Stimulated activated CD4-positive, alpha-beta T cell treated with anti-CD3 and anti-CD28 coated beads, Interleukin-12 subunit alpha, Interleukin-12 subunit beta, amount 100 ng/mL, for 48 hours (primary cell): ENCODE measurements at regions not wholly inside any gene's neighbourhood (a gene's known extent, or its start where the extent isn't known, plus 50 kb on each side); places are given as distances from the start of the nearest gene placed in this dataset.
"Not testable (repeated sequence)": the region's sequence is repeated elsewhere in the genome, so short reads cannot be mapped to it uniquely, and the experiment has no call there.

Source experiments
- DNase-seq, 3 donors: peaks; one replicate each; pipeline ENCODE4 v3.0.0-alpha.2; 2020; ENCODE audit warnings: low read depth in 2 of 3, low spot score in 1 of 3

DNA sequence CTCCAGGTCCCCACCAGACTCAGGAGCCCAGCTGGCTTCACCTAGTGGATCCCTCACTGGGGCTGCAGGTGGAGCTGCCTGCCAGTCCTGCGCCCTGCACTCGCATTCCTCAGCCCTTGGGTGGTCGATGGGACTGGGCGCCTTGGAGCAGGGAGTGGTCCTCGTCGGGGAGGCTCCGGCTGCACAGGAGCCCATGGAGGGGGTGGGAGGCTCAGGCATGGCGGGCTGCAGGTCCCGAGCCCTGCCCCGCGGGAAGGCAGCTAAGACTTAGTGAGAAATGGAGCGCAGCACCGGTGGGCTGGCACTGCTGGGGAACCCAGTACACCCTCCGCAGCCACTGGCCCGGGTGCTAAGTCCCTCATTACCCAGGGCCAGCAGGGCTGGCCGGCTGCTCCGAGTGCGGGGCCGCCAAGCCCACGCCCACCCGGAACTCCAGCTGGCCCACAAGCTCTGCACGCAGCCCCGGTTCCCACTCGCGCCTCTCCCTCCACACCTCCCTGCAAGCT, 203.4 kb downstream of the DSC3 start:
- DNase-seq, result not testable (repeated sequence)

- no peak for DNase-seq
Measured at GRCh38 chr18:30828700-30829099, 213.8 kb downstream of the DSC3 start.

DNA sequence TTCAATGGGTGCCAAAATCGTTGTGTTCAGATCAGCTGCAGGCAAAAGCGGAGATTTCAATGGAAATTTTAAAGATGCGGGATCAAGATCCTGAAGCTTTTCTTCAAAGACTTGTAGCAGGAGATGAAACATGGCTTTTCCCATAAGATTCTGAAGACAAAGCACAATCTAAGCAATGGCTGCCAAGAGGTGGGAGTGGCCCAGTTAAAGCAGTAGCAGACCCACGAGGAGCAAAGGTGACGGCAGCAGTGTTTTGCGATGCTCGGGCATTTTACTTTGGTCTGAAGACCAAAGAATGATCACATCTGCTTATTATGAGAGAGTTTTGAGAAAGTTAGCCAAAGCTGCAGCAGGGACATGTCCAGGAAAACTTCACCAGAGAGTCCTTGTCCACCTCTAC, 222.9 kb downstream of the DSC3 start:
- no peak for DNase-seq

DNA sequence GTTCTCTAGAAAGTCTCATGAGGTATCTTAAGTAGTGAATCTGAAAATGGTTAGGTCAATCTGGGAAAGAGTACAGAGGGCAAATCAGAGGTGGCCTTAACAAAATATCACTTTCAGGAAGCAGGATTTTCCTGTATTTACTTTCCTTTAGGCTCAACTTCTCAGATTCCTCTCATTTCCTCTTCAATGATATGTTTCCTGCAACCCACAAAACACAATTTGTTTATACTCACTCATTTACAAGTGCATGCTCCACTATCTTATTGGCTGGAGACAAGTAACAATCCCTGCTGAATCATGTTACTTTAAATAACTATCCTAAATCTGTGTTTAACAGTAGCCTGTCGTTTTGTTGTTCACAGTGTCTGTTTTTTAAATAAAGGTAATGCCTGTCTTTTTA, 228.1 kb downstream of the DSC3 start:
- DNase-seq, result no peak

- no peak for DNase-seq
Measured at GRCh38 chr18:30811580-30811979, 231.0 kb downstream of the DSC3 start.

GRCh38 chr18:30810580-30810979, 232.0 kb downstream of the DSC3 start:
- no peak for DNase-seq

GRCh38 chr18:30806823-30807222, 235.7 kb downstream of the DSC3 start:
- DNase-seq, result no peak

GRCh38 chr18:30800800-30801199, 241.7 kb downstream of the DSC3 start:
- DNase-seq, result no peak

DNA sequence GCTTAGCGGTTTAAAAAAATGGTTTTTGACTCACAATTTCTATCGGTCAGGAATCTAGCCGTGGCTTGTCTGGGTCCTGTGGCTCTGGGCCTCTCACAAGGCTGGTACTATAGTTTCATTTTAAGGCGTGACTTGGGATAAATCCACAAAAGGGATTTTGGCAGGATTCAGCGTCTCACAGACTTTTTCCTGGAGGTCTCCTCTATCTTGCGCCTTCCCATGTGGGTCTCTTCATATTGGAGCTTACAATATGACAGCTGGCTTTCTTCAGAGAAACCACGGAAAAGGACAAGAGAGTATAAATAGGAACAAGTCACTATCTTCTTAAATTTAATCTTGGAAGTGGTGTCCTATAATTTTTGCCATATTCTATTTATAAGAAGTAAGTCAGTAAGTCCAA, 250.5 kb downstream of the DSC3 start:
- DNase-seq, result no peak

- DNase-seq, result not testable (repeated sequence)
Measured at GRCh38 chr18:30788411-30788991, 254.0 kb downstream of the DSC3 start.

- no peak for DNase-seq
Measured at GRCh38 chr18:30787410-30787809, 255.1 kb downstream of the DSC3 start.

DNA sequence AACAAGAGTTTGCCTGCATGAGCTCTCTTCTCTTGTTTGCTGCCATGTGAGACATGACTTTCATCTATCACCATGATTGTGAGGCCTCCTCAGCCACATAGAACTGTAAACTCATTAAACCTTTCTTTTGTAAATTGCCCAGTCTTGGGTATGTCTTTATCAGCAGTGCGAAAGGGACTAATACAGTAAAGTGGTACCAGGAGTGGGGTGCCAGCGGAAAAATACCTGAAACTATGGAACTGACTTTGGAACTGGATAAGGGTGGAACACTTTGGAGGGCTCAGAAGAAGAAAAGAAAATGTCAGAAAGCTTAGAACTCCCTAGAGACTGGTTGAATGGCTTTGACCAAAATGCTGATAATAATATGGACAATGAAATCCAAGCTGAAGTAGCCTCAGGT, 260.9 kb downstream of the DSC3 start:
- no peak for DNase-seq

DNA sequence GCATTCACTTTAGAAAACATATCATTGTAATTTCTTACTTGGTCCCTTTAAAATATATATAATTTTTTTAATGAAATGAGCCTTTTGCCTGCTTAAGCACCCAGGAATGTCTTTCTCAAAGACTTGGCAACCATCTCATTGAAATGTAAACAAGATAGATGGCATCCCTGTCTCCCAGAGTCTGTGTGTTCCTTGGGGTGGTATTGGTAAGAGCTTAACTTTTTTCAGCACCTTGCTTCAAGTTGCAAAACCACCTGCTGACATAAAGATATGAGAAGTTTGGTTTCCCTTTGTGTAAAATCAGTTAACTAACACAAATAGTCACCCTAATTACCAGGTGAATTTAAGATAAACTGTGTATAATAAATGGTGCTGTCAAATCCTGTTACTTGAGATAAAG, 266.9 kb downstream of the DSC3 start:
- DNase-seq, result no peak

DNA sequence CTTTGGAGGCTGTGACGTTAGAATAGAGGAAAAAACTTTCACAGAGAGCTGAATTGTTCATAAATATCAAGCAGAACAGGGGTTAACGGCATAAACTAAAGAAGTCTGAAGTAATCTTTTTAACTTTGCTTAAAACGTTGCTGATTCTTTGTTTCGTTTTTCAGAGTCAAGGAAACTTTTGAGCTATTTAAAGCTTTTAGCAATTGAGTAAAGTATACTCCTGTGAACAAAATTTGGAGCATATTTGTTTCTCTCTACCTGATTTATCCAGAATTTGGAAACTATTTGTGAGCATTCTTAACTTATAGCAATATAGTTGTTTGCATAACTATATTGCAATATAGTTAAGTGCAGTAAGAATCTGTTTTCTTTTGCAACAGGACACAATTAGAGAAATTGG, 270.4 kb downstream of the DSC3 start:
- not testable (repeated sequence) for DNase-seq

DNA sequence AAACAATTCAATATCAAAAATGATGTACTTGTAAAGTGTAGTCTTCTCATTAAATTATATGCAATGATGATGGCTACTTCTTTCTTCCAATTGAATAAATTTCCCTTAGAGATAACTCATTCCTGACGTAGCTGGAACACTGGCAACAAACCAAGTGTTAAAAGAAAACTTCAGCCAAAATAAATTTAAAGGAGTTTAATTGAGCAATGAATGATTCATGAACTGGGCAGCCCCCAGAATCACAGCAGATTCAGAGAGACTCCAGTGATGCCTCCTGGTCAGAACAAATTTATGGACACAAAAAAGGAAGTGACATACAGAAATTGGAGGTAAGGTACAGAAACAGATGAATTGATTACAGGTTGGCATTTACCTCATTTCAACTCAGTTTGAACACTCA, 276.5 kb downstream of the DSC3 start:
- no peak for DNase-seq

DNA sequence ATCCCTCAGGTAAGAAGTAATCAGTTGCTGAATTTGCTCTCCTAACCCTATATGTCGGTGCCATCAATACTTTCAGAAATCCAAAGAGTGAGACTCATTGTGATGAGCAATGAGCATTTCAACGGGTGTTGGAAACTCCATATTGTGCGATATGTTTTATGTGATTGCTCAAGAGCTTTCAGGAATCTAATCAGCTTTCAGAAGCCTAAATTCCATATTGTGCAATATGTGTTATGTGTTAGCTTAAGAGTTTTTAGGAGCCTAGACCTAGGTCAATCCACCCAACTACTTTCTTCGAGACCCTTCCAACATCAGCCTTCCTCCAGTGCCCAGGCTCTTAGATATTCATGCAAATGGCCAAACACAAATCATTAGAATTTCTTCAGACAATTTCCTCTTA, 277.3 kb downstream of the DSC3 start:
- no peak for DNase-seq

DNA sequence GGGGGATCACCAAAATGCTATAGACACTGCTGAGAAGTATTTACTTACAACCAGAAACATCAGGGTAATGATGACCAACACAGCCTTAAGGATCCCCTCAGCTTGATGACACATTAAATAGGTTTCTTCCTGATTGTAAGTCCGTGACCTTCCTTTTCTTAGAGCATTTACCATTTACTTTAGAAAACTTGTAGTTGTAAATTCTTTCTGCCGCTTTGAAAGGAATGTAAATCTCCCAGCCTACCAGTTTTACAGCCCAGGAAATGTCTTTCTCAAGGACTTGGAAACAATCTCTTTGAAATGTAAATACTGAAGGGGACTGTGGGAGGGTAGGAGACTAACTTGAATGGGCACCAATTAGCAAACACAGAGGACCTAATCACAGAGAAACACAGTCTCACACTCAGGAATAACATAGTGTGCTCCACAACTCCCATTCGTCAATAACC, 278.6 kb downstream of the DSC3 start:
- DNase-seq, result no peak

DNA sequence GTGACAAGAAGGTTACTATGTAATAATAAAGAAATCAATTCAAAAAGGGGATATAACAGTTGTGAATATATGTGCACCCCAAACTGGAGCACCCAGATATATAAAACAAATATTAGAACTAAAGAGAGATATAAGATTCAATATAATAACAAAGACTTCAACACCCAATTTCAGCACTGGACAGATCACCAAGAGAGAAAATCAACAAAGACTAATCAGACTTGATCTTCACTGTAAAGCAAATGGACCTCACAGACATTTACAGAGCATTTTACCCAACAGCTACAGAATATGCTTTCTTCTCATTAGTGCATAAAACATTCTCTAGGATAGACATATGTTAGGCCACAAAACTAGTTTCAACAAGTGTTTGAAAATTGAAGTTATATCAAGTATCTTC, 287.7 kb downstream of the DSC3 start:
- no peak for DNase-seq

DNA sequence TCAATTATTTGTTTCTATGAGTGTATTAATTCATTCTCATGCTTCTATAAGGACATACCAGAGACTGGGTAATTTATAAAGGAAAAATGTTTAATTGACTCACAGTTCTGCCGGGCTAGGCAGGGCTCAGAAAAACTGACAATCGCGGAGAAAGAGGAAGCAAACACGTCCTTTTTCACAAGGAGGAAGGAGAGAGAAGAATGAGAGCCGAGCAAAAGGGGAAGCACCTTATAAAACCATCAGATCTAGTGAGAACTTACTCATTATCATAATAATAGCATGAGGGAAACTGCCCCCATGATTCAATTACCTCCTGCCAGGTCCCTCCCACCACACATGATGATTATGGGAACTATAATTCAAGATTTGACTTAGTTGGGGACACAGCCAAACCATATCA, 294.0 kb downstream of the DSC3 start:
- no peak for DNase-seq

DNA sequence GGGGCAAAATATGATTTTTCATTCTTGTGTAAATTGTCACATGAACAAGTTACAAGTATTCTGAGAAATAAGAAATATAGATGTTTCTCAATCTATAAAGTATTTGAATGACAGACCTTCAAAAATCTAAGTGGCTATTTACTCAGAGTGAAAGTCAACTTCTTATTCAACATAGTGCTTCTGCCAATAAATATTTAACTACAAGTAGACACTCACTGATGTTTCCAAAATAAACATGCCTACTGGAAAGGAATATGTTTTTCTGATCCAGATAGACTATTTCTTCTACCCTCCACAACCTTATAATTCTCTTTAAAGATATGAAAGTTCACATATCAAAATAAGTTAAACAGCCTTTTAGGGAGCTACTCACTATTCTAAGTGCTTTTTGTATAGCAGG, 296.3 kb downstream of the DSC3 start:
- DNase-seq, result no peak

- no peak for DNase-seq
Measured at GRCh38 chr18:30743033-30743432, 299.5 kb downstream of the DSC3 start.

DNA sequence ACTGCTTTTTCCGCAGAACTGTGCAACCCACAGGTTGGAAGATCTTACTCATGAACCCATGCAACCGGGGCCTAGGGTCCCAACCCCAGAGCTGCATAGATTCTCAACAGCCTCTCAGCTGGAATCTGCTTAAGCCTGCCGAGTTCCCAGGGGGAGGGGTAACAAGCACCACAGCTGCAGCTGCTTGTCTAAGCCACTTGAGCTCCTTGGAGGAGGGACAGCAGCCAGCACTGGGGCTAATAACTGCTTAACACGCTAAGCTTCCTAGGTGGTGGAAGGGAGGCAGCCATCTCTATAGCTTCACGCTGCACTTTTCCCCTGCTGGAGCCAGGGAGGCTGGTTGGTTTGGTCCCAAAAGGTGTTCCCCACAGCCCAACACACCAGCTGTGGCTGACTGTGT, 311.6 kb downstream of the DSC3 start:
- DNase-seq, result no peak

GRCh38 chr18:30727849-30728248, 314.7 kb downstream of the DSC3 start:
- no peak for DNase-seq

- no peak for DNase-seq
Measured at GRCh38 chr18:30713299-30713698, 329.2 kb downstream of the DSC3 start.
